Natural killer cell (primary cell): ENCODE measurements at regions not wholly inside any gene's neighbourhood (a gene's known extent, or its start where the extent isn't known, plus 50 kb on each side); places are given as distances from the start of the nearest gene placed in this dataset.
"Not testable (repeated sequence)": the region's sequence is repeated elsewhere in the genome, so short reads cannot be mapped to it uniquely, and the experiment has no call there.

ENCODE experiments used
- ATAC-seq, 3 donors: fragments of 150-1000 bp in 2 of 3; fragments of 200-7000 bp in 1 of 3; cut with Tn5 transposase; 1 replicate in 1 of 3; 2 replicates in 2 of 3; pipeline ENCODE4 v1.10.0; 2021; ENCODE audit warnings: mild to moderate bottlenecking in 2 of 3, moderate library complexity in 2 of 3
- DNase-seq, 2 donors: peaks; one replicate each; pipeline versions ENCODE4 v3.0.0 to v3.0.0-alpha.2; 2013 to 2021; ENCODE audit warnings: mixed read lengths in 1 of 2
- H3K27ac ChIP-seq: one replicate; pipeline ENCODE4 v1.5.1; 2013; ENCODE audit warnings: mild to moderate bottlenecking, low read length
- H3K27me3 ChIP-seq: one replicate; pipeline ENCODE4 v1.6.1; 2013; ENCODE audit warnings: low read length; ENCODE audit not compliant: control insufficient read depth, insufficient read depth
- H3K36me3 ChIP-seq: one replicate; pipeline ENCODE4 v1.6.1; 2013; ENCODE audit warnings: low read length; ENCODE audit not compliant: control insufficient read depth, insufficient read depth
- H3K4me1 ChIP-seq: one replicate; pipeline ENCODE4 v1.6.1; 2013; ENCODE audit warnings: low read length; ENCODE audit not compliant: control insufficient read depth, insufficient read depth
- H3K4me3 ChIP-seq: one replicate; pipeline ENCODE4 v1.5.1; 2013; ENCODE audit warnings: low read length
- H3K9me3 ChIP-seq: one replicate; pipeline ENCODE4 v1.6.1; 2013; ENCODE audit warnings: low read length; ENCODE audit not compliant: control insufficient read depth, insufficient read depth
- H3K27ac Mint-ChIP-seq, 2 donors: one replicate each; pipeline ENCODE4 v1.8.0; 2022; ENCODE audit warnings: mild to moderate bottlenecking in 2 of 2, mixed read lengths in 2 of 2, moderate library complexity in 1 of 2
- H3K27me3 Mint-ChIP-seq, 2 donors: one replicate each; pipeline ENCODE4 v1.8.0; 2022; ENCODE audit warnings: low read depth in 2 of 2, mixed read lengths in 2 of 2
- H3K36me3 Mint-ChIP-seq: one replicate; pipeline ENCODE4 v1.8.0; 2022; ENCODE audit warnings: mixed read lengths
- H3K4me1 Mint-ChIP-seq, 2 donors: one replicate each; pipeline ENCODE4 v1.8.0; 2022; ENCODE audit warnings: mixed read lengths in 2 of 2
- H3K4me3 Mint-ChIP-seq: one replicate; pipeline ENCODE4 v1.8.0; 2022; ENCODE audit warnings: mild to moderate bottlenecking, moderate library complexity, mixed read lengths
- H3K9me3 Mint-ChIP-seq, 2 donors: one replicate each; pipeline ENCODE4 v1.8.0; 2022; ENCODE audit warnings: mixed read lengths in 2 of 2
- CTCF ChIP-seq: fragments of 200-600 bp; IDR thresholded peaks from one replicate; pipeline ENCODE4 v1.8.0; 2022; ENCODE audit warnings: antibody characterized with exemption
- WGBS: methylation state at CpG from one replicate; pipeline ENCODE4 v1.1.7; 2013; ENCODE audit warnings: missing lambda C conversion rate; ENCODE audit not compliant: insufficient coverage; 5-methylcytosine and 5-hydroxymethylcytosine counted together
- intact Hi-C: fragments of 100-400 bp; cut with micrococcal nuclease; formaldehyde crosslinking; loops from one replicate; pipeline ENCODE4 v1.14.2; 2022

DNA sequence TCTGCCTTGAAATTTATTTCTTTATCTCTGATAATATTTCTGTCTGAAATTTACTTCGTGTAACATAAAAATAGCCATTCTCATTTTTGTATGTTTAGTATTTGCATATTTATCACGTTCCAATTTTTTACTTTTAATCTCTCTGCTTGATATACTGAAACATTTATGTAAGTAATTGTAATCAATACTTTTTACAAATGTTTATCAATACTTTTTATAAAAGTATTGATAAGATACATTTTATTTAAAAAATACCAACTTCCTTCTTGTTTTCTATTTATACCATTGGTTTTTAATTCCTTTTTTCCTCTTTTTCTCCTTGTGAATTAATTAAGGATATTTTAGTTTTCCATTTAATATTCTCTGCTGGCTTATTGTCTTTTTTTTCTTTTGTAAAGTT lies 60.3 kb upstream of the TBL1XR1 start:
- H3K4me3 Mint-ChIP-seq: no peak overlapping the region
- no peak overlapping the region for H3K27ac ChIP-seq
- no peaks in the 10 kb centered on the region for H3K4me1 Mint-ChIP-seq
- no peaks in the 10 kb centered on the region for H3K9me3 Mint-ChIP-seq
- no peaks in the 10 kb centered on the region for H3K36me3 ChIP-seq
- H3K36me3 Mint-ChIP-seq: no peaks in the 10 kb centered on the region
- no peaks in the 10 kb centered on the region for H3K4me1 ChIP-seq
- H3K4me3 ChIP-seq: no peak overlapping the region
- ATAC-seq (no peak), DNase-seq (no peak)
- no peaks in the 10 kb centered on the region for H3K27me3 ChIP-seq
- no peak for TF ChIP-seq CTCF
- no CpG with 5 or more reads among the region's 2 CpGs for WGBS
- H3K27me3 Mint-ChIP-seq: no peaks in the 10 kb centered on the region
- no peaks in the 10 kb centered on the region for H3K9me3 ChIP-seq
- no peak overlapping the region for H3K27ac Mint-ChIP-seq
- intact Hi-C loops: no loop called here

DNA sequence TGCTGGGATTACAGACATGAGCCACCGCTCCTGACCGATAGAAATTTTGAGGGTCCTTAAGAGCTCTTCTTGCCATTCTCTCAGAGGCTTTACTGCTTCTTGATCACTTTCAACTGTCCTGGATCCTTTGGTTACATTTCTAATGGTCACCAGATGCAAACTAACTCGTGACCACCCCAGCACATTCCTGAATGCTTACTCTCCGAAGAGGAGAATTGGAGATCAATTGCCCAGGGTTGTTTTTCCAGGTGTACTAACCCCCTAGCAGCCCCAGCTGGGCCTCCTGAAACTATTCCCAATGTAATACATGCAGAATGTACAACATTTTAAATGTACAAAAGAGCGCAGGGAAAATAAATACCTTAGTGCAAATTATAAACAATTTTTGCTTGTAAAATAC lies 65.1 kb upstream of the TBL1XR1 start:
- no peak for DNase-seq
- 97% methylated on average over 4 of the region's 5 CpGs for WGBS
- Histone ChIP-seq H3K36me3 (no peaks in the 10 kb centered on the region), H3K27me3 (no peaks in the 10 kb centered on the region), H3K27ac (no peak overlapping the region), H3K9me3 (no peaks in the 10 kb centered on the region), H3K4me1 (no peaks in the 10 kb centered on the region), H3K4me3 (no peak overlapping the region)
- Mint-ChIP-seq H3K9me3 (no peaks in the 10 kb centered on the region), H3K36me3 (no peaks in the 10 kb centered on the region), H3K4me1 (peaks cover 0 to 5% of the 10 kb centered on the region in 2 donors), H3K27me3 (no peaks in the 10 kb centered on the region), H3K4me3 (no peak overlapping the region), H3K27ac (no peak overlapping the region)
- TF ChIP-seq CTCF: no peak
- intact Hi-C loops: no loop called here
- ATAC-seq: no peak

DNA sequence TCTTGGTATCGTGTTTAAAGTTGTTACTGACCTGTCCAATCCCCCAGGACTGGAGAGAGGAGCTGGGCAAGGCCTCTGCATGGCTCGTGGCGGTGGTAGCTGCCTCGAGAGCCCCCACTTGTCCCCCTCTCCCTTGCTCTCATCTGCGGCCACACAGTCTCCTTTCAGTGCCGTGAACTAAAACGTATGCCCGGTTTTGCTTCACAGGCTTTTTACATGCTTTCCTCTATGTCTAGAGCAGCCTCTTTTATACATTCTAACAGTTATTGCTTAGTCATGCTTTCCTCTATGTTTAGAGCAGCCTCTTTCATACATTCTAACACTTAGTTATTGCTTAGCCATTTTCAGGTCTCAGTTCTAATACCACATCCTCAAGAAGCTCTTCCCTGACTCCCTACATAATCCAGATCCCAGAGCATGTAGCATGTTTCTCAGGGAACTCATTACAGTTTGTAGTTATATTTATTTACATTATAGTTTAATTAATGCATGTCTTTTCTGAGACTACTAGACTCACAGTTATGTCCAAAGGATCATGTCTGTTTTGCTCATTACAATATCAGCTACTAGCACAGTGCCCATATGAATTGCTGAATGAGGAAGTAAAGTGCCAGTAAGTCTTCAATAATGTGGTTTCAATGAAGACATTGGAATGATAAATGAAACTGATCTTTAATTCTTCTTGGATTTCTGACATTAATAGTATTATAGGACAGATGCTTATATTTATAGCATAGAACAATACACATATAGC lies 66.5 kb upstream of the TBL1XR1 start:
- TF ChIP-seq CTCF: no peak
- H3K27me3 ChIP-seq: no peaks in the 10 kb centered on the region

DNA sequence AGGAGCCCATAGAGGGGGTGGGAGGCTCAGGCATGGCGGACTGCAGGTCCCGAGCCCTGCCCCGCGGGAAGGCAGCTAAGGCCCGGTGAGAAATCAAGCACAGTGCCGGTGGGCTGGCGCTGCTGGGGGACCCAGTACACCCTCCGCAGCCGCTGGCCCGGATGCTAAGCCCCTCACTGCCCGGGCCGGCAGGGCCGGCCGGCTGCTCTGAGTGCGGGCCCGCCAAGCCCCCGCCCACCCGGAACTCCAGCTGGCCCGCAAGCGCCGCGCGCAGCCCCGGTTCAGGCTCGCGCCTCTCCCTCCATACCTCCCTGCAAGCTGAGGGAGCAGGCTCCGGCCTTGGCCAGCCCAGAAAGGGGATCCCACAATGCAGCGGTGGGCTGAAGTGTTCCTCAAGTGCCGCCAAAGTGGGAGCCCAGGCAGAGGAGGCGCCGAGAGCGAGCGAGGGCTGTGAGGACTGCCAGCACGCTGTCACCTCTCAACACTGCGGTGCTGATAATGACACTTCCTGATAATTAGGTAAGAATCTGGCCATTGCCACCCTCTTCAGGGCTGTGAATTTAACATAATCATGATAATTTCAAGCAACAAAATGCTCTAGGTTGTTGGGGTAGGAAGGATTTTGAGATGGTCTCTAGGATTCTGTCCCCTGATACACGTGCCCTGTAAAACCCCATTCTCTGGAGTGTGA lies 74.7 kb upstream of the TBL1XR1 start:
- H3K4me3 Mint-ChIP-seq, H3K4me3 ChIP-seq, H3K9me3 Mint-ChIP-seq, H3K4me1 Mint-ChIP-seq, H3K27ac ChIP-seq, H3K36me3 Mint-ChIP-seq, H3K27me3 Mint-ChIP-seq, DNase-seq, ATAC-seq, H3K36me3 ChIP-seq, H3K27ac Mint-ChIP-seq, H3K9me3 ChIP-seq, H3K27me3 ChIP-seq, H3K4me1 ChIP-seq: not testable (repeated sequence)
- 99% methylated on average over 36 of the region's 36 CpGs for WGBS
- intact Hi-C loops: loop anchor here (10.0 kb wide), 1 partner anchor 47 kb away; no protein-coding TSS in a partner anchor

More for the DNA sequence above, 66.5 kb upstream of the TBL1XR1 start:
- Histone ChIP-seq H3K4me3 (no peak overlapping the region), H3K9me3 (no peaks in the 10 kb centered on the region), H3K4me1 (no peaks in the 10 kb centered on the region), H3K27ac (no peak overlapping the region), H3K36me3 (no peaks in the 10 kb centered on the region)
- Mint-ChIP-seq H3K4me3 (no peak overlapping the region), H3K4me1 (peaks cover 0 to 5% of the 10 kb centered on the region in 2 donors), H3K27me3 (no peaks in the 10 kb centered on the region), H3K36me3 (no peaks in the 10 kb centered on the region), H3K27ac (no peak overlapping the region), H3K9me3 (no peaks in the 10 kb centered on the region)
- ATAC-seq: no peak
- no peak for DNase-seq
- WGBS: 58% methylated on average over 8 of the region's 8 CpGs
- intact Hi-C loops: no loop called here
